ENCODE measurements at regions not wholly inside any gene's neighbourhood (a gene's known extent, or its start where the extent isn't known, plus 50 kb on each side); places are given as distances from the start of the nearest gene placed in this dataset.

DNA sequence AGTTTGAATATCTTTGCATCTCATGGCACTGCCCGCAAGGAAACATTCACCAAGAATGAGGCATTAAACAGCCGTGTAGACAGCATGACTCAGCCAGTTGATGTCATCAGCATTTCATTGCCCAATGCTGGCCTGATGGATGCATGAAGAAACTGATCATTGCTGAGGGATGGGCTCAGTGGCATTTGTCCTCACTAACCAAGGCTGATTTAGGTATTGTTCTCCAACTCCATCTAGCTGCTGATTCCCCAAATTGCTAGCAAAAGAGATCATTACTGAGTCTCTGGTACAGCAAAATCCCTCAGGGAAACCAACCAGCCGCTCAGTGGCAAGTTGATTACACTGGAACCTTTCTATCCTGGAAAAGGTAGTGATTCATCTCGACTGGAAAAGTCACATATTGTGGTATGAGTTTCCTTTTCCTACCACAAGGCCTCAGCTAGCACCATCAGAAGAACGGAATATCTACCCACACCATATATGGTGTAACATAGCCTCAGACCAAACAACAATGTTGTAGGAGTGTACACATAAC lies 186.5 kb upstream of the GAP43 start:
- TF ChIP-seq, protein P1, sequence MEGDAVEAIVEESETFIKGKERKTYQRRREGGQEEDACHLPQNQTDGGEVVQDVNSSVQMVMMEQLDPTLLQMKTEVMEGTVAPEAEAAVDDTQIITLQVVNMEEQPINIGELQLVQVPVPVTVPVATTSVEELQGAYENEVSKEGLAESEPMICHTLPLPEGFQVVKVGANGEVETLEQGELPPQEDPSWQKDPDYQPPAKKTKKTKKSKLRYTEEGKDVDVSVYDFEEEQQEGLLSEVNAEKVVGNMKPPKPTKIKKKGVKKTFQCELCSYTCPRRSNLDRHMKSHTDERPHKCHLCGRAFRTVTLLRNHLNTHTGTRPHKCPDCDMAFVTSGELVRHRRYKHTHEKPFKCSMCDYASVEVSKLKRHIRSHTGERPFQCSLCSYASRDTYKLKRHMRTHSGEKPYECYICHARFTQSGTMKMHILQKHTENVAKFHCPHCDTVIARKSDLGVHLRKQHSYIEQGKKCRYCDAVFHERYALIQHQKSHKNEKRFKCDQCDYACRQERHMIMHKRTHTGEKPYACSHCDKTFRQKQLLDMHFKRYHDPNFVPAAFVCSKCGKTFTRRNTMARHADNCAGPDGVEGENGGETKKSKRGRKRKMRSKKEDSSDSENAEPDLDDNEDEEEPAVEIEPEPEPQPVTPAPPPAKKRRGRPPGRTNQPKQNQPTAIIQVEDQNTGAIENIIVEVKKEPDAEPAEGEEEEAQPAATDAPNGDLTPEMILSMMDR (IDR thresholded peaks at IDR 0.05) = no peak
- intact Hi-C loops (cut with DNase I) = no loop called here
- Histone ChIP-seq H3K36me3 (no peaks in the 10 kb centered on the region), H3K27ac (no peak overlapping the region), H3K27me3 (ENCODE audit: low read depth) (no peaks in the 10 kb centered on the region), H3K4me3 (no peak overlapping the region), H3K4me1 (no peaks in the 10 kb centered on the region), H3K9me3 (no peaks in the 10 kb centered on the region)
- no peak for DNase-seq
- no peak for ATAC-seq

DNA sequence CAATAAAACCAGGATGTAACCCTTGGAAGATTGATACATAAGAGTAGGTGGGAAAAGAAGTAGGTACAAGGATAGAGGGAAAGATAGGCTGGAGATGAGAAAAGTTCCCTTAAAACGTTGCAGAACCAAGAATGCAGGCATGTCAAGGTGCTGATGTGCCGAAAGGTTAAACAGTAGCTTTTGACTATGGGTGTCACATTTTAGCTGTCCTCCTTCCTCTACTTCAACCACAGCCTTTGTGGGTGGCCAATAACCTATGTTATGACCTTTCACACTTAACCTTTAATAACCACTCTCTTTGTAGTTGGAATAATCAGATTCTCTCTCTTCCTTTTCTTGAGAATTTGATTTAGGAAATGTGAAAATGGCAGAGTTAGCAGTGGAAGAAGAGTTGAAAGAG lies 184.5 kb upstream of the GAP43 start:
- ATAC-seq (no peak), DNase-seq (no peak)
- intact Hi-C loops (cut with DNase I) = no loop called here

DNA sequence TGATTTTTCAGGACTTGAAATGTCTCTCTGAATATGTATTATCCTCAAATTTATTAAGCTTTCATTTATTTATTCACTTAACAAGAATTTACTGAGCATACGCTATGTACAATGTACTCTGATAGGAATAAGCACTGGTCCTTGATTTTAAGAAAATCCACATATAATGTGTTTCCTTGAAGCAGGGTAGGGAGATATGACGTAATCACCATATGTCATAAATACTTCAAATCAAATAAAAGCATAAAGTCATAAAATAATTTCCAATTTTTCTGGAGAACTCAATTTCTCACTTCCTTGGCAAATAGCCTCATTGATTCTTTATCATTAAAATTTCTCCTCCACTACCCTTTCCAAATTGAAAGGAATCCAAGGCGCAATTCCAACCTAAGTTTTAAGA lies 177.8 kb upstream of the GAP43 start:
- H3K4me1 ChIP-seq = no peaks in the 10 kb centered on the region
- no peak overlapping the region for H3K27ac ChIP-seq
- DNase-seq = no peak
- intact Hi-C loops (cut with DNase I) = no loop called here
- ATAC-seq = no peak
- no peaks in the 10 kb centered on the region for H3K36me3 ChIP-seq
- no peaks in the 10 kb centered on the region for H3K9me3 ChIP-seq
- H3K27me3 ChIP-seq (ENCODE audit: low read depth) = no peaks in the 10 kb centered on the region
- H3K4me3 ChIP-seq = no peak overlapping the region
- TF ChIP-seq, protein P1 (IDR thresholded peaks at IDR 0.05) = no peak

More for the DNA sequence above, 184.5 kb upstream of the GAP43 start:
- H3K4me3 ChIP-seq = no peak overlapping the region
- no peaks in the 10 kb centered on the region for H3K4me1 ChIP-seq
- H3K9me3 ChIP-seq = no peaks in the 10 kb centered on the region
- H3K27ac ChIP-seq = no peak overlapping the region
- no peaks in the 10 kb centered on the region for H3K27me3 ChIP-seq (ENCODE audit: low read depth)
- no peaks in the 10 kb centered on the region for H3K36me3 ChIP-seq
- TF ChIP-seq, protein P1 (IDR thresholded peaks at IDR 0.05) = no peak

DNA sequence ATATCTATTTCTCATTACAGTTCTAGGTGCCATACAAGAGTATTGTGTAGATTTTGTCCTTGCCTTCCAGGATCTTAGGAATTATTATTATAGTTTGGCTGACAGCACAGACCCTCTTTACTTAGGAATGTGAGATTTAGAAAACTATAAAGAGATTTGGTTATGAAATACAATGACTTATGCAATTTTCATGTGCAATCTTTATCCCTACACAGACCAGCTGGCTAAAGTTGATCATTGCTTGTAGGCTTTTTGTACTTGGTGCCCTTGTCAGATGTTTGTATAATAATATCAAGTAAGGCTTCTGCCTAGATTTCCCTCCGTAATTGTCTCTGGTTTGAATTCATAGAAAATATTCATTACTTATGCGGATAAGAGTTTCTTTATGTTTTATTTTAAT lies 174.5 kb upstream of the GAP43 start:
- Histone ChIP-seq H3K27me3 (ENCODE audit: low read depth) (no peaks in the 10 kb centered on the region), H3K9me3 (no peaks in the 10 kb centered on the region), H3K4me1 (no peaks in the 10 kb centered on the region), H3K27ac (no peak overlapping the region), H3K4me3 (no peak overlapping the region), H3K36me3 (no peaks in the 10 kb centered on the region)
- intact Hi-C loops (cut with DNase I) = no loop called here
- TF ChIP-seq, protein P1 (IDR thresholded peaks at IDR 0.05) = no peak
- ATAC-seq (no peak), DNase-seq (no peak)

DNA sequence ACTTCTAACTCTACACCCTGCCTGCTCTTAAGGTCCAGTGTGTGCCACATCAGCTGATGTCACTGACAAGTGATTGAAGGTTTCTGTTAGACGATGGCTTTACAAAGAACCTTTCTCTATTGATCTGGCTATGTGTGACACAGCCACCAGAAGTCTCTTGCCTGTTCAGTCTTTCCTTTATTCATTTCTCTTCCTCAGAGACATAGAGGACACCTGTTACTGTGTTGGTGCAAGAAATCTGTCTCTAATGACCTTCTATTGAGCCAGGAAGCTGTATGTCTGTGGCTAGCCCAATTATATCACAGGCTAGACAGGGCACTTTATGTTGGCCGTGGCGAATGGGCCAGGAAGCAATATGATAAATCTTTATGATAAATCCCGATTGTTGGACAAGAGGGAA lies 173.3 kb upstream of the GAP43 start:
- TF ChIP-seq, protein P1 (IDR thresholded peaks at IDR 0.05) = no peak
- no peak overlapping the region for H3K27ac ChIP-seq
- no peak overlapping the region for H3K4me3 ChIP-seq
- no peaks in the 10 kb centered on the region for H3K9me3 ChIP-seq
- no peak for DNase-seq
- intact Hi-C loops (cut with DNase I) = no loop called here
- no peaks in the 10 kb centered on the region for H3K4me1 ChIP-seq
- ATAC-seq = no peak
- H3K27me3 ChIP-seq (ENCODE audit: low read depth) = no peaks in the 10 kb centered on the region
- H3K36me3 ChIP-seq = no peaks in the 10 kb centered on the region

DNA sequence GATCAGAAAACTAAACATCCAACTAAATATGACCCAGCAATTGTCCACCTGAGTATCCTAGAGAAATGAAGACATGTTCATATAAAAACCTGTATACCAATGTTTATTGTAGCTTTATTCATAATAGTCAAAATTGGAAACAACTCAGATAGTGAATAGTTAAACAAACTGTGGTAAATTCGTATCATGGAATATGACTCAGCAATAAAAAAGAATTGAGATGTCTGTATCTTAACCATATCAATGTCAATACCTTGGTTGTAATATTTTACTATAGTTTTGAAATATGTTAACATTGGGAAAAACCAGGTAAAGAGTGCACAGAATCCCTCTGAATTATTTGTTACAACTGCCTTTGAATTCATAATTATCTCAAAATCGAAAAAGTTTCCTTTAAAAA lies 159.3 kb upstream of the GAP43 start:
- no peaks in the 10 kb centered on the region for H3K27me3 ChIP-seq (ENCODE audit: low read depth)
- intact Hi-C loops (cut with DNase I) = no loop called here

More for the DNA sequence above, 159.3 kb upstream of the GAP43 start:
- no peaks in the 10 kb centered on the region for H3K36me3 ChIP-seq
- H3K27ac ChIP-seq = no peak overlapping the region
- DNase-seq (no peak), ATAC-seq (no peak)
- H3K4me1 ChIP-seq = no peaks in the 10 kb centered on the region
- TF ChIP-seq, protein P1 (IDR thresholded peaks at IDR 0.05) = no peak
- no peak overlapping the region for H3K4me3 ChIP-seq
- no peaks in the 10 kb centered on the region for H3K9me3 ChIP-seq

All from lower lobe of right lung (tissue), 2 donors.